ENCODE measurements at regions not wholly inside any gene's neighbourhood (a gene's known extent, or its start where the extent isn't known, plus 50 kb on each side); places are given as distances from the start of the nearest gene placed in this dataset.

GRCh38 chr6:114435985-114436384 is 93.2 kb upstream of the HS3ST5 start:
- Mint-ChIP-seq H3K27me3 (ENCODE audit: low read depth) (no peaks in the 10 kb centered on the region), H3K27ac (no peak overlapping the region), H3K9me3 (no peaks in the 10 kb centered on the region), H3K36me3 (no peaks in the 10 kb centered on the region), H3K4me1 (no peaks in the 10 kb centered on the region), H3K4me3 (no peak overlapping the region)
- DNase-seq (ENCODE audit: low spot score in 2 of 2, unreplicated experiment in 2 of 2): no peak
- no peak for TF ChIP-seq CTCF (IDR thresholded peaks at IDR 0.05; ENCODE audit: unreplicated experiment)

GRCh38 chr6:114432400-114432799 is 89.6 kb upstream of the HS3ST5 start:
- H3K4me3 Mint-ChIP-seq: no peak overlapping the region
- no peak for TF ChIP-seq CTCF (IDR thresholded peaks at IDR 0.05; ENCODE audit: unreplicated experiment)
- H3K4me1 Mint-ChIP-seq: no peaks in the 10 kb centered on the region
- H3K36me3 Mint-ChIP-seq: no peaks in the 10 kb centered on the region
- no peak for DNase-seq (ENCODE audit: low spot score in 2 of 2, unreplicated experiment in 2 of 2)
- peaks cover 11% of the 10 kb centered on the region for H3K27me3 Mint-ChIP-seq (ENCODE audit: low read depth)
- H3K27ac Mint-ChIP-seq: no peak overlapping the region
- no peaks in the 10 kb centered on the region for H3K9me3 Mint-ChIP-seq

- Mint-ChIP-seq H3K4me1 (no peaks in the 10 kb centered on the region), H3K27ac (no peak overlapping the region)
- TF ChIP-seq CTCF (IDR thresholded peaks at IDR 0.05; ENCODE audit: unreplicated experiment): no peak
These were observed 88.8 kb upstream of the HS3ST5 start for GRCh38 chr6:114431641-114432040.

GRCh38 chr6:114430534-114431124 is 87.8 kb upstream of the HS3ST5 start:
- TF ChIP-seq CTCF (IDR thresholded peaks at IDR 0.05; ENCODE audit: unreplicated experiment): no peak

More at GRCh38 chr6:114431641-114432040, 88.8 kb upstream of the HS3ST5 start:
- Mint-ChIP-seq H3K4me3 (no peak overlapping the region), H3K27me3 (ENCODE audit: low read depth) (peaks cover 19% of the 10 kb centered on the region), H3K36me3 (no peaks in the 10 kb centered on the region), H3K9me3 (no peaks in the 10 kb centered on the region)
- no peak for DNase-seq (ENCODE audit: low spot score in 2 of 2, unreplicated experiment in 2 of 2)

GRCh38 chr6:114428341-114428740 is 85.5 kb upstream of the HS3ST5 start:
- Mint-ChIP-seq H3K9me3 (no peaks in the 10 kb centered on the region), H3K27ac (no peak overlapping the region), H3K4me1 (no peaks in the 10 kb centered on the region), H3K36me3 (no peaks in the 10 kb centered on the region), H3K4me3 (no peak overlapping the region), H3K27me3 (ENCODE audit: low read depth) (peaks cover 47% of the 10 kb centered on the region)
- no peak for TF ChIP-seq CTCF (IDR thresholded peaks at IDR 0.05; ENCODE audit: unreplicated experiment)
- no peak for DNase-seq (ENCODE audit: low spot score in 2 of 2, unreplicated experiment in 2 of 2)

More at GRCh38 chr6:114430534-114431124, 87.8 kb upstream of the HS3ST5 start:
- Mint-ChIP-seq H3K9me3 (no peaks in the 10 kb centered on the region), H3K27me3 (ENCODE audit: low read depth) (peaks cover 28% of the 10 kb centered on the region), H3K36me3 (no peaks in the 10 kb centered on the region), H3K4me3 (no peak overlapping the region), H3K4me1 (no peaks in the 10 kb centered on the region), H3K27ac (no peak overlapping the region)
- no peak for DNase-seq (ENCODE audit: low spot score in 2 of 2, unreplicated experiment in 2 of 2)

GRCh38 chr6:114421199-114421598 is 78.4 kb upstream of the HS3ST5 start:
- H3K36me3 Mint-ChIP-seq: no peaks in the 10 kb centered on the region
- TF ChIP-seq CTCF (IDR thresholded peaks at IDR 0.05; ENCODE audit: unreplicated experiment): no peak
- no peak overlapping the region for H3K27ac Mint-ChIP-seq
- H3K4me3 Mint-ChIP-seq: no peak overlapping the region
- peaks cover 37% of the 10 kb centered on the region for H3K27me3 Mint-ChIP-seq (ENCODE audit: low read depth)
- no peaks in the 10 kb centered on the region for H3K9me3 Mint-ChIP-seq
- H3K4me1 Mint-ChIP-seq: peaks cover 10% of the 10 kb centered on the region
- no peak for DNase-seq (ENCODE audit: low spot score in 2 of 2, unreplicated experiment in 2 of 2)

All from mesothelial cell of epicardium (in vitro differentiated cells).